GM20000 (cell line): ENCODE measurements at regions not wholly inside any gene's neighbourhood (a gene's known extent, or its start where the extent isn't known, plus 50 kb on each side); places are given as distances from the start of the nearest gene placed in this dataset.
"Not testable (repeated sequence)": the region's sequence is repeated elsewhere in the genome, so short reads cannot be mapped to it uniquely, and the experiment has no call there.

Experiments used
- DNase-seq: peaks from one replicate; pipeline ENCODE4 v3.0.0; 2012; ENCODE audit warnings: low spot score
- CTCF ChIP-seq: IDR thresholded peaks from 2 replicates; pipeline ENCODE4 v1.5.1; 2012; ENCODE audit warnings: mild to moderate bottlenecking, control low read depth; ENCODE audit errors: extremely low read depth, missing control alignments

- no peak for DNase-seq
- TF ChIP-seq CTCF = no peak
Observed at GRCh38 chr1:19024532-19024931, 68.1 kb upstream of the IFFO2 start.

- no peak for TF ChIP-seq CTCF
- DNase-seq = no peak
Observed at GRCh38 chr1:19023787-19024186, 67.3 kb upstream of the IFFO2 start.

- no peak for DNase-seq
- TF ChIP-seq CTCF = no peak
Observed at GRCh38 chr1:19021845-19022244, 65.4 kb upstream of the IFFO2 start.

GRCh38 chr1:19019288-19019687 lies 62.8 kb upstream of the IFFO2 start:
- DNase-seq = not testable (repeated sequence)

- TF ChIP-seq CTCF = no peak
- no peak for DNase-seq
Observed at GRCh38 chr1:19015476-19015875, 59.0 kb upstream of the IFFO2 start.

GRCh38 chr1:19014765-19015164 lies 58.3 kb upstream of the IFFO2 start:
- no peak for TF ChIP-seq CTCF
- DNase-seq = no peak

GRCh38 chr1:19013826-19014548 lies 57.5 kb upstream of the IFFO2 start:
- DNase-seq = no peak
- no peak for TF ChIP-seq CTCF

- no peak for DNase-seq
- TF ChIP-seq CTCF = no peak
Observed at GRCh38 chr1:19011845-19012231, 55.4 kb upstream of the IFFO2 start.
